K562 (cell line): ENCODE measurements at regions not wholly inside any gene's neighbourhood (a gene's known extent, or its start where the extent isn't known, plus 50 kb on each side); places are given as distances from the start of the nearest gene placed in this dataset.

Experiments
- ATAC-seq: fragments of 200-7000 bp; cut with Tn5 transposase; 3 replicates; pipeline ENCODE4 v1.9.1; 2020; ENCODE audit warnings: moderate library complexity
- BruUV-seq: library from RNA; stranded (reverse); fragments of 400-500 nt; replicated peaks from 2 replicates; lab custom pipeline; 2021; lab: Mats Ljungman, UMichigan
- CTCF ChIA-PET: fragments of 300-600 bp; formaldehyde crosslinking; extraction: SDS; loops from one replicate; lab custom pipeline; 2021; ENCODE audit warnings: low intra/inter-chr PET ratio; lab: Yijun Ruan, JAX
- POLR2A ChIA-PET: fragments of 300-600, 350-650 bp; sonication (Branson Sonifier 250); formaldehyde crosslinking; extraction: SDS; loops from one replicate; lab custom pipeline; 2021; ENCODE audit warnings: antibody characterized with exemption, inconsistent platforms; lab: Yijun Ruan, JAX
- DNase-seq, 4 experiments: peaks; one replicate each; pipeline versions ENCODE4 v3.0.0 to v3.0.0-alpha.2; 2011 to 2018; ENCODE audit warnings: low spot score in 3 of 4, mixed read lengths in 3 of 4; ENCODE audit errors: extremely low read depth in 1 of 4
- FAIRE-seq: peaks from 2 replicates; lab custom pipeline; 2011; peaks lifted over from hg19 to GRCh38; lab: Jason Lieb, UNC
- H2AFZ ChIP-seq: 2 replicates; pipeline ENCODE4 v1.6.0; 2011; ENCODE audit warnings: low read depth, low read length, control low read depth, inconsistent platforms
- H3K27ac ChIP-seq: fragments of 200-600 bp; 3 replicates; pipeline ENCODE4 v1.8.0; 2011; ENCODE audit warnings: low read depth, mild to moderate bottlenecking, control low read depth, inconsistent platforms, low read length, moderate library complexity, mixed read lengths; ENCODE audit errors: extremely low read depth
- H3K27me3 ChIP-seq, 2 experiments: fragments of 300-600 bp in 1 of 2; 2 replicates in 1 of 2; 3 replicates in 1 of 2; pipeline versions ENCODE4 v1.6.0 to v1.8.0; 2011; ENCODE audit warnings: inconsistent platforms in 2 of 2, low read length in 2 of 2, mild to moderate bottlenecking in 1 of 2, mixed read lengths in 1 of 2, moderate library complexity in 1 of 2; ENCODE audit not compliant: control insufficient read depth in 2 of 2, insufficient read depth in 2 of 2
- H3K36me3 ChIP-seq: fragments of 300-600 bp; 3 replicates; pipeline ENCODE4 v1.8.0; 2011; ENCODE audit warnings: mild to moderate bottlenecking, low read length, inconsistent platforms; ENCODE audit not compliant: control insufficient read depth, insufficient read depth
- H3K4me1 ChIP-seq, 2 experiments: fragments of 200-600 bp in 1 of 2; replicated peaks in 1 of 2; 2 replicates in 1 of 2; 3 replicates in 1 of 2; pipeline versions ENCODE4 v1.5.1 to v1.8.0; 2011; ENCODE audit warnings: inconsistent platforms in 2 of 2, low read length in 2 of 2, mild to moderate bottlenecking in 1 of 2, mixed read lengths in 1 of 2, moderate library complexity in 1 of 2; ENCODE audit not compliant: control insufficient read depth in 2 of 2, insufficient read depth in 2 of 2
- H3K4me2 ChIP-seq: 2 replicates; pipeline ENCODE4 v1.6.1; 2011; ENCODE audit warnings: low read length, control low read depth, inconsistent platforms, mixed read lengths; ENCODE audit not compliant: insufficient read depth
- H3K4me3 ChIP-seq: fragments of 200-600 bp; sonication (generic), shearing (Covaris generic); 2 replicates; pipeline ENCODE4 v1.5.1; 2016; ENCODE audit warnings: control low read depth, inconsistent platforms
- H3K79me2 ChIP-seq: fragments of 200-600 bp; 3 replicates; pipeline ENCODE4 v1.8.0; 2011; ENCODE audit warnings: low read length, inconsistent platforms; ENCODE audit not compliant: control insufficient read depth, insufficient read depth
- H3K9ac ChIP-seq, 2 experiments: 2 replicates each; pipeline versions ENCODE4 v1.6.0 to v1.6.1; 2011; ENCODE audit warnings: low read depth in 2 of 2, low read length in 2 of 2, control low read depth in 1 of 2, inconsistent platforms in 1 of 2, mild to moderate bottlenecking in 1 of 2, mixed read lengths in 1 of 2; ENCODE audit not compliant: insufficient read depth in 1 of 2
- H3K9me1 ChIP-seq: one replicate; pipeline ENCODE4 v1.6.0; 2011; ENCODE audit warnings: inconsistent platforms, mild to moderate bottlenecking, low read length, moderate library complexity; ENCODE audit not compliant: control insufficient read depth, insufficient read depth
- H3K9me3 ChIP-seq: replicated peaks from 2 replicates; pipeline ENCODE4 v1.5.1; 2011; ENCODE audit warnings: low read depth, low read length, inconsistent platforms; ENCODE audit not compliant: control insufficient read depth, insufficient read depth
- H4K20me1 ChIP-seq: replicated peaks from 2 replicates; pipeline ENCODE4 v1.6.1; 2011; ENCODE audit warnings: low read length, inconsistent platforms, mixed read lengths; ENCODE audit not compliant: control insufficient read depth, insufficient read depth
- ESRRB ChIP-seq: fragments of 250-450 bp; sonication (Bioruptor Pico); IDR thresholded peaks from 2 replicates; pipeline ENCODE4 v1.5.0; 2020; ENCODE audit warnings: mild to moderate bottlenecking, moderate library complexity, borderline replicate concordance
- HOXB6 ChIP-seq: fragments of 250-450 bp; sonication (Bioruptor Pico); IDR thresholded peaks from 2 replicates; pipeline ENCODE4 v1.5.1; 2022; ENCODE audit warnings: mild to moderate bottlenecking, borderline replicate concordance
- MYNN ChIP-seq, 2 experiments: sonication (generic); formaldehyde crosslinking in 1 of 2; IDR thresholded peaks; 2 replicates each; pipeline versions ENCODE4 v1.5.0 to v1.6.1; 2016 to 2020; ENCODE audit warnings: antibody characterized with exemption in 1 of 2, missing genetic modification reagents in 1 of 2
- PHF8 ChIP-seq: fragments of 200-600 bp; sonication (generic); IDR thresholded peaks from 2 replicates; pipeline ENCODE4 v1.6.1; 2012; ENCODE audit warnings: mixed run types, mild to moderate bottlenecking, inconsistent platforms, low read length, moderate library complexity, borderline replicate concordance
- PHTF2 ChIP-seq: fragments of 250-450 bp; sonication (Bioruptor Pico); IDR thresholded peaks from 2 replicates; pipeline ENCODE4 v1.5.0; 2021; ENCODE audit warnings: mild to moderate bottlenecking
- SMARCE1 ChIP-seq: fragments of 450-650 bp; IDR thresholded peaks from 2 replicates; pipeline ENCODE4 v1.7.1; 2016; ENCODE audit warnings: mild to moderate bottlenecking
- YY1 ChIP-seq, 3 experiments: IDR thresholded peaks; 2 replicates each; pipeline ENCODE4 v1.6.1; 2011; ENCODE audit warnings: low read length in 2 of 3, mild to moderate bottlenecking in 2 of 3, moderate library complexity in 2 of 3, borderline replicate concordance in 1 of 3, control low read depth in 1 of 3, low read depth in 1 of 3; ENCODE audit not compliant: insufficient read depth in 3 of 3, insufficient replicate concordance in 2 of 3, control insufficient read depth in 1 of 3, insufficient read length in 1 of 3; ENCODE audit errors: extremely low read depth in 1 of 3
- WGBS: fragments of 100-300 bp; shearing (Covaris generic); methylation state at CpG from one replicate; pipeline ENCODE4 v1.1.6; 2016; ENCODE audit warnings: low coverage, mixed read lengths; ENCODE audit not compliant: insufficient coverage; ENCODE audit errors: missing lambda C conversion rate; 5-methylcytosine and 5-hydroxymethylcytosine counted together
- in situ Hi-C: fragments of 300-500 bp; cut with MboI; formaldehyde crosslinking; loops from 4 replicates; pipeline ENCODE4 v1.15.0; 2018; ENCODE audit warnings: inconsistent platforms, mixed read lengths
- intact Hi-C: fragments of 100-400 bp; cut with micrococcal nuclease; formaldehyde crosslinking; loops from 2 replicates; pipeline ENCODE4 v1.14.2; 2022
- TF ChIP-seq, protein P1 (sequence below): fragments of 150-350 bp; conservative IDR thresholded peaks from 2 replicates; pipeline ENCODE4 v1.6.1; 2014; ENCODE audit warnings: low read length

DNA sequence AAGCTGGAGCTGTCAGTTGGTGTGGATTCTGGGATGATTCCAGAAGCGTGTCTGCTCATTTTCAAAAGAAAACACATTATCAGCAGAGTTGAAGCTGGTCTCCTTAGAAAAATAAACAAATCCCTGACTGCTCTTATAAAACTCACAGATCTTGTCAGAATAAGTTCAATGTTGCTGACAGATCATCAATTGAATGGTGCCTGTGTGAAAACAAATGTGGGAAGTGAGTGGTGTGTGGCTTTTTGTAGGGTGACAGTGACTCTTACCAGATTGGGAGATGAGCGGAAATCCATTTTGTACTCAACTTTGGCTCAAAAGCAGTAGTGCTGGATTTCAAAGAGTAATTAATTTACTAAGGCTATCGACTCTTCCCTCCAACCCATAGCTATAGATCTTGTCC lies 807.8 kb downstream of the RAPGEF2 start:
- TF ChIP-seq PHF8: no peak
- no peak for TF ChIP-seq SMARCE1
- no peak for TF ChIP-seq HOXB6
- no peak for TF ChIP-seq PHTF2
- TF ChIP-seq ESRRB (CRISPR knock-in tag): no peak
- TF ChIP-seq, protein P1, sequence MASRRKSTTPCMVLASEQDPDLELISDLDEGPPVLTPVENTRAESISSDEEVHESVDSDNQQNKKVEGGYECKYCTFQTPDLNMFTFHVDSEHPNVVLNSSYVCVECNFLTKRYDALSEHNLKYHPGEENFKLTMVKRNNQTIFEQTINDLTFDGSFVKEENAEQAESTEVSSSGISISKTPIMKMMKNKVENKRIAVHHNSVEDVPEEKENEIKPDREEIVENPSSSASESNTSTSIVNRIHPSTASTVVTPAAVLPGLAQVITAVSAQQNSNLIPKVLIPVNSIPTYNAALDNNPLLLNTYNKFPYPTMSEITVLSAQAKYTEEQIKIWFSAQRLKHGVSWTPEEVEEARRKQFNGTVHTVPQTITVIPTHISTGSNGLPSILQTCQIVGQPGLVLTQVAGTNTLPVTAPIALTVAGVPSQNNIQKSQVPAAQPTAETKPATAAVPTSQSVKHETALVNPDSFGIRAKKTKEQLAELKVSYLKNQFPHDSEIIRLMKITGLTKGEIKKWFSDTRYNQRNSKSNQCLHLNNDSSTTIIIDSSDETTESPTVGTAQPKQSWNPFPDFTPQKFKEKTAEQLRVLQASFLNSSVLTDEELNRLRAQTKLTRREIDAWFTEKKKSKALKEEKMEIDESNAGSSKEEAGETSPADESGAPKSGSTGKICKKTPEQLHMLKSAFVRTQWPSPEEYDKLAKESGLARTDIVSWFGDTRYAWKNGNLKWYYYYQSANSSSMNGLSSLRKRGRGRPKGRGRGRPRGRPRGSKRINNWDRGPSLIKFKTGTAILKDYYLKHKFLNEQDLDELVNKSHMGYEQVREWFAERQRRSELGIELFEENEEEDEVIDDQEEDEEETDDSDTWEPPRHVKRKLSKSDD: no peak
- no peak for TF ChIP-seq YY1 (IDR thresholded peaks at IDR 0.05; ENCODE audit: borderline replicate concordance in 1 of 3, control insufficient read depth in 1 of 3, extremely low read depth in 1 of 3, insufficient read depth in 3 of 3, insufficient read length in 1 of 3, insufficient replicate concordance in 2 of 3, low read depth in 1 of 3, low read length in 2 of 3)
- TF ChIP-seq MYNN (IDR thresholded peaks at IDR 0.05): no peak
- no peak for TF ChIP-seq MYNN (CRISPR knock-in tag; IDR thresholded peaks at IDR 0.05)
- no TSS peak for BruUV-seq
- in situ Hi-C loops: no loop called here
- no peak overlapping the region for H2AFZ ChIP-seq
- no peak for ATAC-seq
- ChIA-PET POLR2A (no interaction called here), CTCF (no interaction called here)
- H4K20me1 ChIP-seq: no peaks in the 10 kb centered on the region
- H3K9me3 ChIP-seq: no peaks in the 10 kb centered on the region
- DNase-seq: no peak
- H3K4me1 ChIP-seq: no peaks in the 10 kb centered on the region
- 0% methylated on average over 1 of the region's 3 CpGs for WGBS
- no peak overlapping the region for H3K27ac ChIP-seq
- intact Hi-C loops: no loop called here
- H3K36me3 ChIP-seq: no peaks in the 10 kb centered on the region
- H3K9me1 ChIP-seq: no peaks in the 10 kb centered on the region
- no peak overlapping the region for H3K4me2 ChIP-seq
- no peak overlapping the region for H3K9ac ChIP-seq
- H3K79me2 ChIP-seq: no peaks in the 10 kb centered on the region
- no peak for FAIRE-seq
- no peaks in the 10 kb centered on the region for H3K27me3 ChIP-seq
- H3K4me3 ChIP-seq: no peak overlapping the region
